ENCODE measurements at regions not wholly inside any gene's neighbourhood (a gene's known extent, or its start where the extent isn't known, plus 50 kb on each side); places are given as distances from the start of the nearest gene placed in this dataset.

GRCh38 chr6:155853011-155853410 lies 397.4 kb upstream of the NOX3 start:
- TF ChIP-seq CTCF (conservative IDR thresholded peaks at IDR 0.05; ENCODE audit: low read depth, low read length) (no peak), POLR2A (IDR thresholded peaks at IDR 0.05; ENCODE audit: low read depth, low read length) (no peak)
- TF ChIP-seq, protein P1, sequence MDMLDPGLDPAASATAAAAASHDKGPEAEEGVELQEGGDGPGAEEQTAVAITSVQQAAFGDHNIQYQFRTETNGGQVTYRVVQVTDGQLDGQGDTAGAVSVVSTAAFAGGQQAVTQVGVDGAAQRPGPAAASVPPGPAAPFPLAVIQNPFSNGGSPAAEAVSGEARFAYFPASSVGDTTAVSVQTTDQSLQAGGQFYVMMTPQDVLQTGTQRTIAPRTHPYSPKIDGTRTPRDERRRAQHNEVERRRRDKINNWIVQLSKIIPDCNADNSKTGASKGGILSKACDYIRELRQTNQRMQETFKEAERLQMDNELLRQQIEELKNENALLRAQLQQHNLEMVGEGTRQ (IDR thresholded peaks at IDR 0.05; ENCODE audit: low read depth, low read length) = no peak
